ENCODE measurements at regions not wholly inside any gene's neighbourhood (a gene's known extent, or its start where the extent isn't known, plus 50 kb on each side); places are given as distances from the start of the nearest gene placed in this dataset.

- no peak for TF ChIP-seq CTCF (IDR thresholded peaks at IDR 0.05)
- no peak for TF ChIP-seq POLR2A (IDR thresholded peaks at IDR 0.05)
Observed at GRCh38 chr1:60173006-60173405, 99.4 kb upstream of the C1orf87 start.

Measured in lower leg skin (tissue), 3 donors.